Gastrocnemius medialis (tissue), 4 donors: ENCODE measurements at regions not wholly inside any gene's neighbourhood (a gene's known extent, or its start where the extent isn't known, plus 50 kb on each side); places are given as distances from the start of the nearest gene placed in this dataset.
"Not testable (repeated sequence)": the region's sequence is repeated elsewhere in the genome, so short reads cannot be mapped to it uniquely, and the experiment has no call there.

Source experiments
- ATAC-seq, 2 donors: fragments of 150-250 bp; one replicate each; pipeline ENCODE4 v1.9.1; 2016
- DNase-seq, 2 donors: peaks; one replicate each; pipeline ENCODE4 v3.0.0-alpha.2; 2019
- H3K27ac ChIP-seq, 4 donors: fragments of 200-600 bp; sonication (generic); 1 replicate in 1 of 4; 2 replicates in 3 of 4; pipeline ENCODE4 v1.5.1; 2016 to 2018; ENCODE audit warnings: mild to moderate bottlenecking in 2 of 4, moderate library complexity in 1 of 4
- H3K27me3 ChIP-seq, 3 donors: fragments of 200-600 bp; sonication (generic) in 2 of 3; 1 replicate in 1 of 3; 2 replicates in 2 of 3; pipeline versions ENCODE4 v1.5.1 to v1.6.0; 2016 to 2019; ENCODE audit warnings: mild to moderate bottlenecking in 1 of 3, moderate library complexity in 1 of 3
- H3K36me3 ChIP-seq, 2 donors: fragments of 200-600 bp; sonication (generic) in 1 of 2; one replicate each; pipeline ENCODE4 v1.5.1; 2017 to 2018
- H3K4me1 ChIP-seq, 2 donors: fragments of 200-600 bp; sonication (generic) in 1 of 2; one replicate each; pipeline ENCODE4 v1.5.1; 2016 to 2017; ENCODE audit warnings: mild to moderate bottlenecking in 2 of 2
- H3K4me3 ChIP-seq, 4 donors: fragments of 200-600 bp; sonication (generic) in 3 of 4; 1 replicate in 1 of 4; 2 replicates in 3 of 4; pipeline ENCODE4 v1.5.1; 2016 to 2019; ENCODE audit warnings: mild to moderate bottlenecking in 2 of 4
- H3K9me3 ChIP-seq, 3 donors: fragments of 200-600 bp; sonication (generic) in 2 of 3; 1 replicate in 1 of 3; 2 replicates in 2 of 3; pipeline ENCODE4 v1.5.1; 2016 to 2019
- in situ Hi-C, 4 donors: fragments of 200-750 bp; cut with MboI; loops; one replicate each; pipeline versions ENCODE4 v1.15.0 to v1.8.0; 2017; ENCODE audit warnings: low sequenced_read_pairs in 4 of 4
- intact Hi-C: fragments of 100-400 bp; cut with DNase I; formaldehyde crosslinking; loops from one replicate; pipeline ENCODE4 v1.15.1; 2023; ENCODE audit warnings: low total_unique reads

- DNase-seq, H3K4me1 ChIP-seq, H3K27me3 ChIP-seq, H3K27ac ChIP-seq, H3K36me3 ChIP-seq, ATAC-seq, H3K4me3 ChIP-seq, in situ Hi-C loops, intact Hi-C loops, H3K9me3 ChIP-seq: not testable (repeated sequence)
Measured at GRCh38 chr13:18280904-18281828, 900.5 kb downstream of the TUBA3C start.

DNA sequence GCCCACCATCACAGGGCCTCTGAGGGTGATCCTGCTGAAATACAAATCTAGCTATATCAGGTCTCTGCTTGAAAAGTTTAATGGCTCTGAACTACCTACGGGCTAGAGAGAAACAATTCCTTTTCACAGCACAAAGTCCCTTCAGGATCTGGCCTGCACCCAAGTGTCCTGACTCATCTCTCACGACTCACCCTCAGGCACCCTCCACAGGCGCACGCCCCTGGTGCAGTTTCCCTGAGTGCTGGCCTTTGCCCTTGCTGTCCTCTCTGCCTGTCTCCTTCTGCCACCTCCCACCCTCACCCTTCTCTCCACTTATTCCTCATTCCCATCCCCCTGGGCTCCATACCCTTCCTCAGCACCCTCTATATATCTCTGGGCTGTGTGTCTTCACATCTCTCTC is 901.7 kb downstream of the TUBA3C start:
- H3K4me1 ChIP-seq, H3K36me3 ChIP-seq, in situ Hi-C loops, H3K27me3 ChIP-seq, ATAC-seq, intact Hi-C loops, H3K27ac ChIP-seq, H3K9me3 ChIP-seq, DNase-seq, H3K4me3 ChIP-seq: not testable (repeated sequence)

- H3K27me3 ChIP-seq, H3K9me3 ChIP-seq, ATAC-seq, H3K4me1 ChIP-seq, H3K36me3 ChIP-seq, DNase-seq, H3K27ac ChIP-seq, in situ Hi-C loops, H3K4me3 ChIP-seq, intact Hi-C loops: not testable (repeated sequence)
Measured at GRCh38 chr13:18277372-18277771, 904.3 kb downstream of the TUBA3C start.

DNA sequence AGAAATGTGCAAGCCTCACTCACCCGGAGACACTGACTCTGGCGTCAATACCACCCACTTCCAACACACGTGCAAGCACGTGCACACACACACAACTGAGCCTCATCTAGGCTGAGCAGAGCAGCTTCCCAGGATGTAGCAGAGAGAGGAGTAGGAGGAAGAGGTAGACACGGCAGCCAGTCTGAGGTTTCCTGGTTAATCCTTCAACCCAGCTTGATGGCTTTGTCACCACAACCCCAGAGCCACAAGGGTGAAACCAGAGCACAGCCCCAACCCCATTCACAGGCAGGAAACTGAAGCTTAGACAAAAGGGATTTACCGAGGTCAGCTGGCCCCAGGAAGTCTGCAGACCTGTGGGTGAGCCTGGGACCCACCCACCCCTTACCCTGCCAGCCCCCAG is 905.3 kb downstream of the TUBA3C start:
- ATAC-seq, H3K27ac ChIP-seq, H3K27me3 ChIP-seq, H3K4me3 ChIP-seq, H3K9me3 ChIP-seq, in situ Hi-C loops, intact Hi-C loops, H3K4me1 ChIP-seq, DNase-seq, H3K36me3 ChIP-seq: not testable (repeated sequence)

GRCh38 chr13:18273785-18274514 is 907.7 kb downstream of the TUBA3C start:
- H3K36me3 ChIP-seq, intact Hi-C loops, H3K4me1 ChIP-seq, H3K4me3 ChIP-seq, DNase-seq, H3K27ac ChIP-seq, ATAC-seq, in situ Hi-C loops, H3K27me3 ChIP-seq, H3K9me3 ChIP-seq: not testable (repeated sequence)

DNA sequence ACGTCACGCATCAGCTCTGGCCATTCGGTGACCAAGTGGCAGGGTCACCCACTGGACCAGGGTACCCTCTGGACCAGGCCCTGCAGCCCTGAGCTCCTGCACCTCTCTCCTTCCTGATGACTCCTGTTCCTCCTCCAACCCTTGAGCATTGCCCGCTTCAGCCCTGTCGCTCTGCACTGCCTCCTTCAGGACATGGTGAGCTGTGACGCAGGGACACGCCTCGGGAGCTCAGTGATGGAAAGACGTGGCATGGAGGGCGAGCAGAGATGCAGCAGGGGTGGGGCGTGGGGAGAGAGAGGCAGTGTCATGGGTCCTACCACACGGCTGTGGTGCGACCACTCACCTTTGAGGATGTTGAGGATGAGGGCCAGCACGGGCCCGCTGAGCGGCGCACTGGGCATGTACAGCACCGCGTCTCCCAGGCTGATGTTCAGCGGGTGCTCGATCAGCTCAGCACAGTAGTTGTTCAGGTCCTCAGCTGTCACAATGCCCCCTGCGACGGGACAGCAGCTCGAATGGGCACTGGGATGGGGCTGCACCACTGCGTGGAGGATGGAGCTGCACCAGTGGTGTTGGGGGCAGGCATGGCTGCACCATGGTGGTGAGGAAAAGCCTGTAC is 922.7 kb downstream of the TUBA3C start:
- H3K4me3 ChIP-seq, H3K9me3 ChIP-seq, DNase-seq, H3K36me3 ChIP-seq, H3K27ac ChIP-seq, intact Hi-C loops, in situ Hi-C loops, H3K27me3 ChIP-seq, ATAC-seq, H3K4me1 ChIP-seq: not testable (repeated sequence)

DNA sequence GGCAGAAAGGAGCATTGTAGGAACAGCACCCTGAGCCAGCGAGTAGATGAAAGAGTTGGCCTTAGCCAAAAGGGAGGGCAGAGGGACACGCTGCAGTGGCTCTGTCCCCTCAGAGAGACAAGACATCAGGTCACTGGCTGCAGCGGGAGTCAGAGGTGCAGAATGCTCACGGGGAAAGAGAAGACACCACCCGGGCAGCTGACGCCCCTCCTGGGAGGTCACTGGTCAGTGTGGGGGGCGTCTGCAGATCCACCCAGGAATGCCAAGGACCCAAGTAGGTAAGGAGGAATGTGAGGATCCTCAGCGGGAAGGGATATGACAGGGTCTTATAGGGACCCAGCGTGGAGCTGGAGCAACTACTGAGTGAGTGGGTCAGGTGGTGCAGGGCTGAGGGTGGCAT is 923.9 kb downstream of the TUBA3C start:
- H3K9me3 ChIP-seq, ATAC-seq, H3K4me3 ChIP-seq, H3K27ac ChIP-seq, H3K27me3 ChIP-seq, DNase-seq, H3K36me3 ChIP-seq, intact Hi-C loops, H3K4me1 ChIP-seq, in situ Hi-C loops: not testable (repeated sequence)

DNA sequence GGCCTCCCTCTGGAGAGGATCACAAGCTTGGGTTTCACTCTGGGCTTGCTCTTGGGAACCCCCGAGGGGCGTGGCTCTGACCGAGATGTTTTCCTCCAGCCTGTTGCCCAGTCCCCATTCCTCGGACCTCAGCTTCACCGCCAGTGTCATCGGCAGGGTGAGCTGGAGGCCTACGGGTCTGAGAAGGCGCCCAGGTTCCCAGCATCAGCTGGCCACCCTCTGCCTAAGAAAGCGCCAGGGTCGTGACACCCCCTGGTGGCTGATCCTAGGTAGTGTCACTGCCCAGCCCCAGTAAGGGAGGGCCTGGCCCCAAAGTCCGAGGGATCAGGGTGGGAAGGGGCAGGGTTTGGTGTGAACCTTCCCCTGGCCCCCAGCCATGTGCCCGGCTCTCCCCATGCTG is 928.8 kb downstream of the TUBA3C start:
- H3K9me3 ChIP-seq, H3K36me3 ChIP-seq, ATAC-seq, DNase-seq, H3K27ac ChIP-seq, H3K4me3 ChIP-seq, in situ Hi-C loops, intact Hi-C loops, H3K27me3 ChIP-seq, H3K4me1 ChIP-seq: not testable (repeated sequence)

- intact Hi-C loops, in situ Hi-C loops, DNase-seq: not testable (repeated sequence)
Measured at GRCh38 chr13:18248533-18249240, 932.9 kb downstream of the TUBA3C start.

GRCh38 chr13:18240086-18240485 is 941.5 kb downstream of the TUBA3C start:
- in situ Hi-C loops, H3K27ac ChIP-seq, ATAC-seq, H3K4me3 ChIP-seq, H3K36me3 ChIP-seq, DNase-seq, H3K27me3 ChIP-seq, intact Hi-C loops, H3K9me3 ChIP-seq, H3K4me1 ChIP-seq: not testable (repeated sequence)

More at GRCh38 chr13:18248533-18249240, 932.9 kb downstream of the TUBA3C start:
- H3K9me3 ChIP-seq, H3K36me3 ChIP-seq, H3K4me1 ChIP-seq, H3K27ac ChIP-seq, H3K4me3 ChIP-seq, ATAC-seq, H3K27me3 ChIP-seq: not testable (repeated sequence)

DNA sequence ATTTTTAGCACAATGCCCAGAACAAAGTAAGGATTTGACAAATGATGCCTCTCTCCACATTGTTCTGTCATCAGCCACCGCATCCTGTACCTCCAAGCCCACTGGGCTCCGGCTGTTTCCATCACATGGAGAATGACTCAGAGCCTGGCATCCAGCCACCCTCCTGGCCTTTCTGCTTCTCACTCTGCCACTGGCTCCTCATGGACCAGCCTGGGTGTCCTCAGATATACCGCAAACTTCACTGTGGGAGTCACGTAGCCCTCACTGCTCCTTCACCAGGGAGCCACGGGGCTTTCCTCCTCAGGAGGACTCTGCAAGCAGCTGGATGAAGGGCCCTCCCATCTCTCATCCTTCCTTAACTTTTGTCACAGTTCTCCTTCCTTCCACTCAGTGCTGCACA is 943.0 kb downstream of the TUBA3C start:
- DNase-seq, H3K4me1 ChIP-seq, intact Hi-C loops, H3K9me3 ChIP-seq, H3K27me3 ChIP-seq, ATAC-seq, H3K4me3 ChIP-seq, H3K27ac ChIP-seq, H3K36me3 ChIP-seq, in situ Hi-C loops: not testable (repeated sequence)
